K562 (cell line): ENCODE measurements at regions not wholly inside any gene's neighbourhood (a gene's known extent, or its start where the extent isn't known, plus 50 kb on each side); places are given as distances from the start of the nearest gene placed in this dataset.

Experiments used
- ATAC-seq: fragments of 200-7000 bp; cut with Tn5 transposase; 3 replicates; pipeline ENCODE4 v1.9.1; 2020; ENCODE audit warnings: moderate library complexity
- BruUV-seq: library from RNA; stranded (reverse); fragments of 400-500 nt; replicated peaks from 2 replicates; lab custom pipeline; 2021; lab: Mats Ljungman, UMichigan
- CTCF ChIA-PET: fragments of 300-600 bp; formaldehyde crosslinking; extraction: SDS; loops from one replicate; lab custom pipeline; 2021; ENCODE audit warnings: low intra/inter-chr PET ratio; lab: Yijun Ruan, JAX
- POLR2A ChIA-PET: fragments of 300-600, 350-650 bp; sonication (Branson Sonifier 250); formaldehyde crosslinking; extraction: SDS; loops from one replicate; lab custom pipeline; 2021; ENCODE audit warnings: antibody characterized with exemption, inconsistent platforms; lab: Yijun Ruan, JAX
- DNase-seq, 4 experiments: peaks; one replicate each; pipeline versions ENCODE4 v3.0.0 to v3.0.0-alpha.2; 2011 to 2018; ENCODE audit warnings: low spot score in 3 of 4, mixed read lengths in 3 of 4; ENCODE audit errors: extremely low read depth in 1 of 4
- FAIRE-seq: peaks from 2 replicates; lab custom pipeline; 2011; peaks lifted over from hg19 to GRCh38; lab: Jason Lieb, UNC
- H2AFZ ChIP-seq: 2 replicates; pipeline ENCODE4 v1.6.0; 2011; ENCODE audit warnings: low read depth, low read length, control low read depth, inconsistent platforms
- H3K27ac ChIP-seq: fragments of 200-600 bp; 3 replicates; pipeline ENCODE4 v1.8.0; 2011; ENCODE audit warnings: low read depth, mild to moderate bottlenecking, control low read depth, inconsistent platforms, low read length, moderate library complexity, mixed read lengths; ENCODE audit errors: extremely low read depth
- H3K27me3 ChIP-seq, 2 experiments: fragments of 300-600 bp in 1 of 2; 2 replicates in 1 of 2; 3 replicates in 1 of 2; pipeline versions ENCODE4 v1.6.0 to v1.8.0; 2011; ENCODE audit warnings: inconsistent platforms in 2 of 2, low read length in 2 of 2, mild to moderate bottlenecking in 1 of 2, mixed read lengths in 1 of 2, moderate library complexity in 1 of 2; ENCODE audit not compliant: control insufficient read depth in 2 of 2, insufficient read depth in 2 of 2
- H3K36me3 ChIP-seq: fragments of 300-600 bp; 3 replicates; pipeline ENCODE4 v1.8.0; 2011; ENCODE audit warnings: mild to moderate bottlenecking, low read length, inconsistent platforms; ENCODE audit not compliant: control insufficient read depth, insufficient read depth
- H3K4me1 ChIP-seq, 2 experiments: fragments of 200-600 bp in 1 of 2; replicated peaks in 1 of 2; 2 replicates in 1 of 2; 3 replicates in 1 of 2; pipeline versions ENCODE4 v1.5.1 to v1.8.0; 2011; ENCODE audit warnings: inconsistent platforms in 2 of 2, low read length in 2 of 2, mild to moderate bottlenecking in 1 of 2, mixed read lengths in 1 of 2, moderate library complexity in 1 of 2; ENCODE audit not compliant: control insufficient read depth in 2 of 2, insufficient read depth in 2 of 2
- H3K4me2 ChIP-seq: 2 replicates; pipeline ENCODE4 v1.6.1; 2011; ENCODE audit warnings: low read length, control low read depth, inconsistent platforms, mixed read lengths; ENCODE audit not compliant: insufficient read depth
- H3K4me3 ChIP-seq: fragments of 200-600 bp; sonication (generic), shearing (Covaris generic); 2 replicates; pipeline ENCODE4 v1.5.1; 2016; ENCODE audit warnings: control low read depth, inconsistent platforms
- H3K79me2 ChIP-seq: fragments of 200-600 bp; 3 replicates; pipeline ENCODE4 v1.8.0; 2011; ENCODE audit warnings: low read length, inconsistent platforms; ENCODE audit not compliant: control insufficient read depth, insufficient read depth
- H3K9ac ChIP-seq, 2 experiments: 2 replicates each; pipeline versions ENCODE4 v1.6.0 to v1.6.1; 2011; ENCODE audit warnings: low read depth in 2 of 2, low read length in 2 of 2, control low read depth in 1 of 2, inconsistent platforms in 1 of 2, mild to moderate bottlenecking in 1 of 2, mixed read lengths in 1 of 2; ENCODE audit not compliant: insufficient read depth in 1 of 2
- H3K9me1 ChIP-seq: one replicate; pipeline ENCODE4 v1.6.0; 2011; ENCODE audit warnings: inconsistent platforms, mild to moderate bottlenecking, low read length, moderate library complexity; ENCODE audit not compliant: control insufficient read depth, insufficient read depth
- H3K9me3 ChIP-seq: replicated peaks from 2 replicates; pipeline ENCODE4 v1.5.1; 2011; ENCODE audit warnings: low read depth, low read length, inconsistent platforms; ENCODE audit not compliant: control insufficient read depth, insufficient read depth
- H4K20me1 ChIP-seq: replicated peaks from 2 replicates; pipeline ENCODE4 v1.6.1; 2011; ENCODE audit warnings: low read length, inconsistent platforms, mixed read lengths; ENCODE audit not compliant: control insufficient read depth, insufficient read depth
- FOXJ2 ChIP-seq: fragments of 200-800 bp; sonication (Bioruptor generic); IDR thresholded peaks from 2 replicates; pipeline ENCODE4 v1.6.1; 2016; ENCODE audit warnings: missing genetic modification characterization, missing compliant biosample characterization
- HMG20B ChIP-seq: fragments of 250-450 bp; sonication (Bioruptor Pico); IDR thresholded peaks from 2 replicates; pipeline ENCODE4 v1.5.0; 2021; ENCODE audit warnings: mild to moderate bottlenecking
- MAFK ChIP-seq: IDR thresholded peaks from 2 replicates; pipeline ENCODE4 v1.6.1; 2011; ENCODE audit warnings: low read length, improper control_type of control experiment
- NFRKB ChIP-seq: fragments of 450-650 bp; IDR thresholded peaks from 2 replicates; pipeline ENCODE4 v1.6.1; 2016; ENCODE audit warnings: low read depth
- NRF1 ChIP-seq, 2 experiments: fragments of 450-650 bp; IDR thresholded peaks in 1 of 2; conservative IDR thresholded peaks in 1 of 2; 2 replicates each; pipeline ENCODE4 v1.6.1; 2014; ENCODE audit warnings: mild to moderate bottlenecking in 2 of 2
- RBM25 ChIP-seq: fragments of 200-400 bp; formaldehyde crosslinking; IDR thresholded peaks from 2 replicates; pipeline ENCODE4 v1.6.1; 2018; ENCODE audit warnings: low read length, low read depth, moderate library complexity; ENCODE audit not compliant: severe bottlenecking
- SMARCA4 ChIP-seq: fragments of 450-650 bp; IDR thresholded peaks from 2 replicates; pipeline ENCODE4 v1.6.1; 2016
- WHSC1 ChIP-seq: IDR thresholded peaks from one replicate; pipeline ENCODE4 v1.6.1; 2012; ENCODE audit warnings: low read length, control low read depth, inconsistent platforms
- ZNF57 ChIP-seq: fragments of 450-650 bp; formaldehyde crosslinking; IDR thresholded peaks from 2 replicates; pipeline ENCODE4 v1.4.0; 2020; ENCODE audit warnings: mild to moderate bottlenecking, moderate library complexity
- WGBS: fragments of 100-300 bp; shearing (Covaris generic); methylation state at CpG from one replicate; pipeline ENCODE4 v1.1.6; 2016; ENCODE audit warnings: low coverage, mixed read lengths; ENCODE audit not compliant: insufficient coverage; ENCODE audit errors: missing lambda C conversion rate; 5-methylcytosine and 5-hydroxymethylcytosine counted together
- in situ Hi-C: fragments of 300-500 bp; cut with MboI; formaldehyde crosslinking; loops from 4 replicates; pipeline ENCODE4 v1.15.0; 2018; ENCODE audit warnings: inconsistent platforms, mixed read lengths
- intact Hi-C: fragments of 100-400 bp; cut with micrococcal nuclease; formaldehyde crosslinking; loops from 2 replicates; pipeline ENCODE4 v1.14.2; 2022

DNA sequence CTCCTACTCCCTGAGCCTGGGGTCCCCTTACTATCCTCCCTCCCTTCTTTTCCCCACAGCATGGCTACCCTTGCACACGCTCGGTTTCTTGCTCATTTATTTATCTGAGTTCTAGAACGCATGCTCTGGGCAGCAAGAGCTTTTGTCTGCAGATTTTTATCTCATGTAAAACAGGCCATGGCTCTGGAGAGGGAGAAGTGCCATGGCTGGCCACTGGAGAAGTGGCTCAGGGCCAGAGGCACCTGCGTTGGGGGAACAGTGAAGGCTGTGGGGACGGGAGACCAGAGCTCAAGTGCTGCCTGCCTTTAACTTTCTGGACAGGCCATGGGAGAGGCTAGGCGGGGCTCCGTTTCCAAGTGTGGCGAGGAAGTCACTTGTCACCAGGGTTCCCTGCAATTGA lies 177.7 kb upstream of the SULF2 start:
- TF ChIP-seq FOXJ2 (tag) = no peak
- TF ChIP-seq ZNF57 (CRISPR knock-in tag) = no peak
- peak in 1 of 2 experiments; percentile 27; a peak in 1 of 4 replicates for TF ChIP-seq NRF1 (conservative IDR thresholded peaks at IDR 0.05 in 1 of 2, IDR thresholded peaks at IDR 0.05 in 1 of 2)
- Histone ChIP-seq H4K20me1 (no peaks in the 10 kb centered on the region), H3K9me1 (no peaks in the 10 kb centered on the region), H3K27ac (no peak overlapping the region), H2AFZ (no peak overlapping the region), H3K9me3 (no peaks in the 10 kb centered on the region), H3K79me2 (no peaks in the 10 kb centered on the region), H3K4me2 (no peak overlapping the region), H3K4me3 (no peak overlapping the region), H3K4me1 (no peaks in the 10 kb centered on the region), H3K9ac (no peak overlapping the region), H3K36me3 (no peaks in the 10 kb centered on the region), H3K27me3 (peaks cover 2 to 3% of the 10 kb centered on the region in 2 experiments; a peak in 2 of 5 replicates)
- intact Hi-C loops (no loop called here), in situ Hi-C loops (no loop called here)
- DNase-seq = no peak
- FAIRE-seq = no peak
- no peak for ATAC-seq
- BruUV-seq = no TSS peak
- WGBS = 0% methylated on average over 8 of the region's 8 CpGs
- CTCF ChIA-PET = no interaction called here
- POLR2A ChIA-PET = interaction anchor here (0.9 kb wide), 1 partner anchor 12 kb away, joined by 3 read pairs; no protein-coding TSS in a partner anchor

DNA sequence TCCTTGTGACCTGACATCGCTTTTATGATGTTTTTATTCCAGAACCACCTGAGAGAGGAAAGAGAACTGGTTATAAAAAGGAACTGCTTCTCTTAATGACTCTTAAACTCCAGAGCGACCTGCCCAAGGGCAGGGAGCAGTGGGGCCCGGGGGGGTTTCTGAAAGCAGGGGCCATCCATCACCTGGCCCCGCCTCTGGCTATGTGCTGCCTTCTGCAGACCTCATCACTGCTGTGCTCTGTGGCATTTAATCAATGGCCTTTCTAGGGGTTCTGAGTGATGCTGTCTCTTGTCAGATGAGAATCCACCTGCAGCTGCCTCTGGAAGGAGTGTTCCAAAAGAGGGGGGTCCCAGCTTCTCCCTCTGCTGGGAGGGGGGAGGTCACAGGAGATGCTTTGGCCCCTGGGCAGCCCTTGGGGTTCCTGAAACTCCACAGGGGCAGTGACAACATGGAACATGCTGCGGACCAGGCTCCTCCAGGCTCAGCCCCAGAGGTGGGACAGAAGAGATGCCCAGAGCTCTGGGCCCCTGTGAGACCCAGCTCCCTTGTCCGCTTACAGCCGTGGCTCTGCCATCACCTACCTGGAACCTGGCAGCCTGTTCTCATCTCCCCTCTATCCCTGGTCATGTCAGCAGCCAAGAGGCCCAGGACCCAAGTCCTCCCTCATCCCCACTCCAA lies 177.1 kb upstream of the SULF2 start:
- Histone ChIP-seq H3K79me2 (no peaks in the 10 kb centered on the region), H3K27ac (no peak overlapping the region), H3K4me1 (no peaks in the 10 kb centered on the region), H4K20me1 (no peaks in the 10 kb centered on the region), H3K4me3 (no peak overlapping the region), H3K9me3 (no peaks in the 10 kb centered on the region), H3K9ac (no peak overlapping the region), H3K9me1 (no peaks in the 10 kb centered on the region), H3K27me3 (peaks cover 4 to 7% of the 10 kb centered on the region in 2 experiments; a peak in 3 of 5 replicates), H3K4me2 (no peak overlapping the region), H2AFZ (no peak overlapping the region), H3K36me3 (no peaks in the 10 kb centered on the region)
- no peak for FAIRE-seq
- CTCF ChIA-PET = no interaction called here
- BruUV-seq = no TSS peak
- DNase-seq = no peak
- intact Hi-C loops (no loop called here), in situ Hi-C loops (no loop called here)
- ATAC-seq = no peak
- POLR2A ChIA-PET = interaction anchor here (0.6 to 0.9 kb wide), 2 partner anchors 13 to 647 kb away, joined by 3 read pairs; no protein-coding TSS in a partner anchor
- no peak for TF ChIP-seq HMG20B (CRISPR knock-in tag)
- TF ChIP-seq NFRKB = no peak
- no peak for TF ChIP-seq MAFK
- no peak for TF ChIP-seq RBM25
- no peak for TF ChIP-seq SMARCA4
- no peak for TF ChIP-seq WHSC1
- WGBS = 0% methylated on average over 6 of the region's 7 CpGs
